Chondrocyte (in vitro differentiated cells): ENCODE measurements at regions not wholly inside any gene's neighbourhood (a gene's known extent, or its start where the extent isn't known, plus 50 kb on each side); places are given as distances from the start of the nearest gene placed in this dataset.

Source experiments
- DNase-seq: peaks from one replicate; pipeline ENCODE4 v3.0.0; 2021; ENCODE audit warnings: mixed read lengths, low spot score
- H3K27ac Mint-ChIP-seq: one replicate; pipeline ENCODE4 v1.8.0; 2021; ENCODE audit warnings: mild to moderate bottlenecking, moderate library complexity, mixed read lengths; ENCODE audit not compliant: unreplicated experiment
- H3K27me3 Mint-ChIP-seq: 2 replicates; pipeline ENCODE4 v1.8.0; 2021; ENCODE audit warnings: low read depth, mixed read lengths
- H3K36me3 Mint-ChIP-seq: 2 replicates; pipeline ENCODE4 v1.8.0; 2021; ENCODE audit warnings: low read depth, mixed read lengths
- H3K4me1 Mint-ChIP-seq: 2 replicates; pipeline ENCODE4 v1.8.0; 2021; ENCODE audit warnings: low read depth, mild to moderate bottlenecking, mixed read lengths
- H3K4me3 Mint-ChIP-seq: one replicate; pipeline ENCODE4 v1.8.0; 2021; ENCODE audit warnings: mild to moderate bottlenecking, moderate library complexity, mixed read lengths; ENCODE audit not compliant: unreplicated experiment
- H3K9me3 Mint-ChIP-seq: 2 replicates; pipeline ENCODE4 v1.8.0; 2021; ENCODE audit warnings: low read depth, mixed read lengths
- CTCF ChIP-seq: fragments of 200-600 bp; sonication (generic); IDR thresholded peaks from 2 replicates; pipeline ENCODE4 v1.5.0; 2021; ENCODE audit warnings: antibody characterized with exemption, mild to moderate bottlenecking, moderate library complexity

DNA sequence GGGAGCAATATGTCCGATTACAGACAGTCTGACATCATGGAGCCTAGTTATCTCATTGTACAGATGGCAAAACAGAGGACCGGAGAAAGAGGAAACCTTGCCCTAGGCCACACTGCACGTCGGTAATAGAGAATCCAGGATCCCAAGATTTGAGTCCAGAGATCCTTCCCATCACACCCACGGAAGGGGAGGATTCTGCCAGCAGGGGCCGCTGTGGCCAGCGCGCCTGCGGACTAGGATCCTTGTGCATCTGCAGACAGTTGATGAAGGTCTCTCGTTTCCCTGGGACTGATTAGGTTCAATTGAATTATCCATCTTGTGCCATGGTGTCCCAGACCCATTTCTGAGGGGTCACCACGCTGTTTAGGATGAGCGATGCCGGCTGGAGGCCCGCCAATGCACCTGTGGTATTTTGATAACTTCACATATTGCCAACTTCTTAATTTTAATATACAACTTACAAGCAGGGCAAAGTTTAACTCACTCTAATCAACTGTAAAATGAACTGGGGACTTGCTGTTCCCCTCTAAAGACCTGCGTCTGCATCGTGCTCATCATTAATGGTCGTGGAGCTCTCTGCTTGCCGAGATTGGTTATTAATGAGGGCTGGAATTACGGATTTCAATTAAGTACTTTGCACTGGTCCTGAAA lies 592.7 kb upstream of the BRINP1 start:
- H3K9me3 Mint-ChIP-seq: peaks cover 5% of the 10 kb centered on the region
- H3K27ac Mint-ChIP-seq: no peak overlapping the region
- no peaks in the 10 kb centered on the region for H3K36me3 Mint-ChIP-seq
- H3K27me3 Mint-ChIP-seq: peaks cover 2% of the 10 kb centered on the region
- H3K4me1 Mint-ChIP-seq: peaks cover 36% of the 10 kb centered on the region
- DNase-seq: no peak
- peak; percentile 81 for TF ChIP-seq CTCF
- H3K4me3 Mint-ChIP-seq: no peak overlapping the region

DNA sequence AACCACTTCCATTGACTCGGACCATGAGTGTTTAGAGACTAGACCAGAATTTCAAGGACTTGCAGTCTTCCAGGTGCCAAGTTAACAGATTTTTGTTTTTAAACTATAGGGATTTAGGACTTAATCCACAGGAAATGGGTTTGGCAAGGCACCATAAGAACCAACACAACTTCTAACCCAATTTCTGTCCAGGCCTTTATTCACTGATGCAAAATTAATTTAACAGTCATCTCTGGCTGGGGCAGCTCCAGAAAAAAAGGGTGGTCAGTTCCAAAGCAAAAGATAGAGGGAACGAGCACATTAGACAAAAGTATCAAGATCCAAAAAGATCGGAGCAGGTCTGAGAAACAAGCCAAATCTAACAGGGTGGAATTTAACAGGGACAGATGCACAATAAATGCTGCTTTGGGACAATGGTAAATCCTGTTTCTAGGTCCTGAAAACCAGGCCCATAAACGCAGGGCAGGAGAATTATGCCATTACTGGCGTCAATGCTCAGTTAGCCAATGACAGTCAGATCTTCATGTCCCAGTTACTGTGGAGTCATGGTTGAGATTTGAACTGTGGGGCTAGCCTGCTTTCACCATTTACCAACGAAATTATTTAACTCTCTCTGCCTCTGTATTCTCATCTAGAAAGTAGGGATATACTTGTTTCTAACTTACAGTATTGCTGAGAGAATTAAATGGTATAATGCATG lies 590.8 kb upstream of the BRINP1 start:
- Mint-ChIP-seq H3K27ac (no peak overlapping the region), H3K36me3 (no peaks in the 10 kb centered on the region), H3K9me3 (no peaks in the 10 kb centered on the region), H3K4me1 (peaks cover 30% of the 10 kb centered on the region), H3K27me3 (peaks cover 2% of the 10 kb centered on the region), H3K4me3 (no peak overlapping the region)
- DNase-seq: no peak
- TF ChIP-seq CTCF: no peak

- TF ChIP-seq CTCF: no peak
- Mint-ChIP-seq H3K4me1 (peaks cover 23% of the 10 kb centered on the region), H3K4me3 (no peak overlapping the region), H3K9me3 (no peaks in the 10 kb centered on the region), H3K27ac (no peak overlapping the region), H3K36me3 (no peaks in the 10 kb centered on the region), H3K27me3 (peaks cover 2% of the 10 kb centered on the region)
- DNase-seq: no peak
Observed at GRCh38 chr9:119956111-119956510, 586.9 kb upstream of the BRINP1 start.

DNA sequence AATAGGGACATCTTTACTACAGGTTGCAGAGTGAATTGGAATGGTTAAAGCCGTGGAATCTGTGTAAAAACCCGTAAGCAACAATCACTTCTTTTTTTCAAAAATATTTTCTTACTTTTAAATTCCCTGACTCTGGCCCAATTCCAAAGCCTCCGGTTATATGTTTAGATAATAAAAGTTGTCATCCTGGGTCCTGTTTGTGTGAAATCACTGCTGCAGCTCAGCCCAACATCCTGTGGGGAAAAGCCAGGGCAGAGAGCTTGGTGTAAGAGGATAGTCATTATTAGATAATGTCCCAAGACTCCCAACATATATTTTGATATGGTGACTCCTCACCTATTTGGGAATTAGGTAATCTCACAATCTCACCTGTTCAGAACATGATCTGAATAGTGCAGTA lies 586.0 kb upstream of the BRINP1 start:
- no peaks in the 10 kb centered on the region for H3K36me3 Mint-ChIP-seq
- H3K9me3 Mint-ChIP-seq: no peaks in the 10 kb centered on the region
- H3K4me3 Mint-ChIP-seq: no peak overlapping the region
- H3K4me1 Mint-ChIP-seq: peaks cover 31% of the 10 kb centered on the region
- TF ChIP-seq CTCF: no peak
- peaks cover 2% of the 10 kb centered on the region for H3K27me3 Mint-ChIP-seq
- DNase-seq: no peak
- no peak overlapping the region for H3K27ac Mint-ChIP-seq

GRCh38 chr9:119951591-119951990 lies 582.4 kb upstream of the BRINP1 start:
- no peak overlapping the region for H3K4me3 Mint-ChIP-seq
- no peaks in the 10 kb centered on the region for H3K36me3 Mint-ChIP-seq
- H3K27ac Mint-ChIP-seq: peak overlapping the region; percentile 62
- H3K27me3 Mint-ChIP-seq: no peaks in the 10 kb centered on the region
- DNase-seq: no peak
- peaks cover 36% of the 10 kb centered on the region for H3K4me1 Mint-ChIP-seq
- H3K9me3 Mint-ChIP-seq: no peaks in the 10 kb centered on the region
- TF ChIP-seq CTCF: no peak
